DOHH2 (cell line): ENCODE measurements at regions not wholly inside any gene's neighbourhood (a gene's known extent, or its start where the extent isn't known, plus 50 kb on each side); places are given as distances from the start of the nearest gene placed in this dataset.
"Not testable (repeated sequence)": the region's sequence is repeated elsewhere in the genome, so short reads cannot be mapped to it uniquely, and the experiment has no call there.

Experiments used
- H3F3A ChIP-seq: fragments of 200-600 bp; sonication (generic), shearing (Covaris generic); 2 replicates; pipeline ENCODE4 v1.6.0; 2016; ENCODE audit warnings: antibody characterized with exemption, mild to moderate bottlenecking; ENCODE audit not compliant: control insufficient read depth, insufficient read depth
- H3K27ac ChIP-seq: fragments of 200-600 bp; sonication (generic); 2 replicates; pipeline ENCODE4 v1.5.1; 2014; ENCODE audit warnings: low read depth, mild to moderate bottlenecking, low read length, moderate library complexity
- H3K27me3 ChIP-seq: fragments of 200-600 bp; sonication (generic); 2 replicates; pipeline ENCODE4 v1.6.1; 2014; ENCODE audit warnings: mild to moderate bottlenecking, low read length, mixed read lengths; ENCODE audit not compliant: control insufficient read depth
- H3K36me3 ChIP-seq: fragments of 200-600 bp; sonication (generic); 2 replicates; pipeline ENCODE4 v1.6.1; 2014; ENCODE audit warnings: mild to moderate bottlenecking, low read length, moderate library complexity, mixed read lengths; ENCODE audit not compliant: control insufficient read depth
- H3K4me1 ChIP-seq: fragments of 200-600 bp; sonication (generic); 2 replicates; pipeline ENCODE4 v1.6.1; 2014; ENCODE audit warnings: mild to moderate bottlenecking, low read length, mixed read lengths; ENCODE audit not compliant: control insufficient read depth
- H3K4me2 ChIP-seq: fragments of 200-600 bp; sonication (generic); 2 replicates; pipeline ENCODE4 v1.6.0; 2014; ENCODE audit warnings: mild to moderate bottlenecking, low read length, moderate library complexity
- H3K4me3 ChIP-seq: fragments of 200-600 bp; sonication (generic); 2 replicates; pipeline ENCODE4 v1.5.1; 2014; ENCODE audit warnings: mild to moderate bottlenecking, low read length, mixed read lengths
- H3K79me2 ChIP-seq: fragments of 200-600 bp; sonication (generic); 2 replicates; pipeline ENCODE4 v1.6.1; 2014; ENCODE audit warnings: mild to moderate bottlenecking, low read length, mixed read lengths; ENCODE audit not compliant: control insufficient read depth
- H3K9me2 ChIP-seq: fragments of 200-600 bp; sonication (generic); replicated peaks from 2 replicates; pipeline ENCODE4 v1.6.1; 2014; ENCODE audit warnings: mild to moderate bottlenecking, low read length, mixed read lengths; ENCODE audit not compliant: control insufficient read depth
- H3K9me3 ChIP-seq: fragments of 200-600 bp; sonication (generic); 2 replicates; pipeline ENCODE4 v1.6.1; 2014; ENCODE audit warnings: antibody characterized with exemption, low read length, mixed read lengths; ENCODE audit not compliant: control insufficient read depth, insufficient read depth
- H4K20me1 ChIP-seq: fragments of 200-600 bp; sonication (generic); 2 replicates; pipeline ENCODE4 v1.6.0; 2014; ENCODE audit warnings: low read depth, mild to moderate bottlenecking, antibody characterized with exemption, low read length, moderate library complexity; ENCODE audit not compliant: control insufficient read depth, insufficient read depth

- H3K4me2 ChIP-seq, H3K4me1 ChIP-seq: not testable (repeated sequence)
Measured at GRCh38 chr12:8282181-8282580, 54.8 kb upstream of the FAM90A1 start.

DNA sequence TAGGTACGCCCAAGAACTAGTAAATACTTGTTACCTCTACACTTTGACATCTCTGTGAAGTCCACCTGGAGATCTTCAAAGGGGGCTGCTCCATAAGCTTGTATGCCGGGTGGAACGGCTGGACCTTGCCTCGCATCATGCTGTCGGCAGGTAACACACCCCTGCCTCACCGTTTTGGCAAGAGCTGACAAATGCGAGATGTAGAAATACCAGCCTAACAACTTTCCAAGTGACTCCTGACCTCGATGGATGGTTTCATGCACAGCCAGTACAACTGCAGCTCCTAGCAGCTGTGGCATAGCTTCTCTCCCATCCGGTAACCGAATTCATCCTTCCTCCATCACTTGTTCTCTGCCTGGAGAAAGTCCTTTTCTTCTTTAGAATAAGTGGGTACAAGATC is 58.3 kb upstream of the FAM90A1 start:
- H3K4me2 ChIP-seq, H4K20me1 ChIP-seq, H3K4me1 ChIP-seq, H3K9me3 ChIP-seq, H3K27me3 ChIP-seq, H3K27ac ChIP-seq, H3K79me2 ChIP-seq, H3K4me3 ChIP-seq, H3F3A ChIP-seq, H3K36me3 ChIP-seq, H3K9me2 ChIP-seq: not testable (repeated sequence)

More at GRCh38 chr12:8282181-8282580, 54.8 kb upstream of the FAM90A1 start:
- not testable (repeated sequence) for H3K9me3 ChIP-seq, H3F3A ChIP-seq, H3K36me3 ChIP-seq, H3K9me2 ChIP-seq, H3K4me3 ChIP-seq, H3K27ac ChIP-seq, H4K20me1 ChIP-seq, H3K27me3 ChIP-seq, H3K79me2 ChIP-seq

GRCh38 chr12:8291764-8292163 is 64.3 kb upstream of the FAM90A1 start:
- H4K20me1 ChIP-seq, H3K36me3 ChIP-seq, H3K9me3 ChIP-seq, H3K9me2 ChIP-seq, H3K4me1 ChIP-seq, H3F3A ChIP-seq, H3K27ac ChIP-seq, H3K4me3 ChIP-seq, H3K27me3 ChIP-seq, H3K79me2 ChIP-seq, H3K4me2 ChIP-seq: not testable (repeated sequence)

DNA sequence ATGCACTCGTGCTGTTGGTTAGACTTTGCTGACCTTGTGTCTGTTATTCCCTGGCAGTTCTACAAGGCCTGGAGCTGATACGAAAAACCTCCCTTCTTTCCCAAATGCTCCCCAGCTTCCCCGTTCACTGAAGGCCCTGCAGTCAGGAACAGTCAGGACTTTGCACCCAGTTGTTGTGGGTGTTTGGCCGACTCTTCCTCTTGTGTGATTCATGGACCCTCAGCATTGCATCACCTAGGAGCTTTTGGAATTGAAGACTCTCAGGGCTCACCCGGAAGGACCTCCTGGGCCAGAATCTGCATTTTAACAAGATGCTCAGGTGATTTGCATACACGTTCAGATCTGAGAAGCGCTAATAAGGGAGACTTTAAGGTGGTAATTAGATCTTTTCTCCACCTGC is 67.2 kb upstream of the FAM90A1 start:
- H3K9me3 ChIP-seq, H3K27me3 ChIP-seq: not testable (repeated sequence)

DNA sequence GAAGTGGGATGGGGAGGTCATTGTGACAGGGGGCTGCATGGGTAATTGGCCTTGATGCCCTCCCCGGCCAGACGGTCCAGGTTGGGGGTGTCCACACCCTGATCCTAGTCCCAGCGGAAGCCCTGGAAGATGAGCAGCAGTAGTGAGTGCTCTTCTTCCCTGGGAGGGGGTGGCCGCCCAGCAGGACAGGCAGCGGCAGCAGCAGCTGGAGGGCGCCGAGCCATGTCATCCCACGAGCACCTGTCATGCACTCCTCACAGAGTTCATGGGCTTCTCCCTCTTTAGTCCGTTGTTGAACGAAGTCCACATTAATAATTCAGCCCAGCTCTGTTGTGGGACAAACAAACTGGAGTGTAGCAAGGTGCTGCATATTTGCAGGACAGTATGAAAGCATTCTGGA is 81.2 kb upstream of the FAM90A1 start:
- not testable (repeated sequence) for H3K4me2 ChIP-seq, H3K79me2 ChIP-seq, H3K4me1 ChIP-seq, H3K9me3 ChIP-seq, H3K36me3 ChIP-seq, H3F3A ChIP-seq, H4K20me1 ChIP-seq, H3K4me3 ChIP-seq, H3K27ac ChIP-seq, H3K27me3 ChIP-seq, H3K9me2 ChIP-seq

More for the DNA sequence above, 67.2 kb upstream of the FAM90A1 start:
- H3F3A ChIP-seq, H4K20me1 ChIP-seq, H3K36me3 ChIP-seq, H3K4me3 ChIP-seq, H3K79me2 ChIP-seq, H3K27ac ChIP-seq, H3K4me2 ChIP-seq, H3K9me2 ChIP-seq, H3K4me1 ChIP-seq: not testable (repeated sequence)

- not testable (repeated sequence) for H3K9me2 ChIP-seq, H3K79me2 ChIP-seq, H4K20me1 ChIP-seq, H3K36me3 ChIP-seq, H3K4me3 ChIP-seq, H3K4me1 ChIP-seq, H3K9me3 ChIP-seq, H3K27me3 ChIP-seq, H3F3A ChIP-seq, H3K27ac ChIP-seq, H3K4me2 ChIP-seq
Measured at GRCh38 chr12:8315997-8316396, 88.6 kb upstream of the FAM90A1 start.

- H3K27ac ChIP-seq, H3K27me3 ChIP-seq, H3K4me2 ChIP-seq, H3F3A ChIP-seq, H3K36me3 ChIP-seq, H3K9me3 ChIP-seq, H3K9me2 ChIP-seq, H3K4me1 ChIP-seq, H3K4me3 ChIP-seq, H4K20me1 ChIP-seq, H3K79me2 ChIP-seq: not testable (repeated sequence)
Measured at GRCh38 chr12:8317675-8318074, 90.3 kb upstream of the FAM90A1 start.

GRCh38 chr12:8320251-8320730 is 92.9 kb upstream of the FAM90A1 start:
- not testable (repeated sequence) for H3F3A ChIP-seq, H4K20me1 ChIP-seq, H3K36me3 ChIP-seq, H3K9me3 ChIP-seq, H3K79me2 ChIP-seq, H3K4me2 ChIP-seq, H3K4me3 ChIP-seq, H3K4me1 ChIP-seq, H3K27ac ChIP-seq, H3K9me2 ChIP-seq, H3K27me3 ChIP-seq
